Activated CD4-positive, alpha-beta T cell treated with anti-CD3 and anti-CD28 coated beads for 1 hour (primary cell): ENCODE measurements at regions not wholly inside any gene's neighbourhood (a gene's known extent, or its start where the extent isn't known, plus 50 kb on each side); places are given as distances from the start of the nearest gene placed in this dataset.
"Not testable (repeated sequence)": the region's sequence is repeated elsewhere in the genome, so short reads cannot be mapped to it uniquely, and the experiment has no call there.

ENCODE experiments used
- DNase-seq: peaks from one replicate; pipeline ENCODE4 v3.0.0-alpha.2; 2020

- DNase-seq: not testable (repeated sequence)
These were observed 107.1 kb upstream of the TP53BP2 start for GRCh38 chr1:223952801-223953200.

GRCh38 chr1:223951551-223951950, 105.8 kb upstream of the TP53BP2 start:
- DNase-seq: not testable (repeated sequence)

- DNase-seq: not testable (repeated sequence)
These were observed 104.2 kb upstream of the TP53BP2 start for GRCh38 chr1:223949944-223950343.

GRCh38 chr1:223948041-223948440, 102.3 kb upstream of the TP53BP2 start:
- not testable (repeated sequence) for DNase-seq

GRCh38 chr1:223936592-223936991, 90.8 kb upstream of the TP53BP2 start:
- DNase-seq: not testable (repeated sequence)

- not testable (repeated sequence) for DNase-seq
These were observed 85.7 kb upstream of the TP53BP2 start for GRCh38 chr1:223931476-223931875.

- not testable (repeated sequence) for DNase-seq
These were observed 75.1 kb upstream of the TP53BP2 start for GRCh38 chr1:223920805-223921204.

GRCh38 chr1:223915476-223915875, 69.7 kb upstream of the TP53BP2 start:
- not testable (repeated sequence) for DNase-seq

GRCh38 chr1:223913715-223914114, 68.0 kb upstream of the TP53BP2 start:
- not testable (repeated sequence) for DNase-seq

- DNase-seq: peak; percentile 12
These were observed 62.3 kb upstream of the TP53BP2 start for GRCh38 chr1:223907943-223908587.

- DNase-seq: not testable (repeated sequence)
These were observed 57.5 kb upstream of the TP53BP2 start for GRCh38 chr1:223903221-223903620.

GRCh38 chr1:223899775-223900174, 54.0 kb upstream of the TP53BP2 start:
- DNase-seq: not testable (repeated sequence)

- not testable (repeated sequence) for DNase-seq
These were observed 51.4 kb upstream of the TP53BP2 start for GRCh38 chr1:223897097-223897496.

GRCh38 chr1:223895950-223896349, 50.2 kb upstream of the TP53BP2 start:
- not testable (repeated sequence) for DNase-seq
